ENCODE measurements at regions not wholly inside any gene's neighbourhood (a gene's known extent, or its start where the extent isn't known, plus 50 kb on each side); places are given as distances from the start of the nearest gene placed in this dataset.

DNA sequence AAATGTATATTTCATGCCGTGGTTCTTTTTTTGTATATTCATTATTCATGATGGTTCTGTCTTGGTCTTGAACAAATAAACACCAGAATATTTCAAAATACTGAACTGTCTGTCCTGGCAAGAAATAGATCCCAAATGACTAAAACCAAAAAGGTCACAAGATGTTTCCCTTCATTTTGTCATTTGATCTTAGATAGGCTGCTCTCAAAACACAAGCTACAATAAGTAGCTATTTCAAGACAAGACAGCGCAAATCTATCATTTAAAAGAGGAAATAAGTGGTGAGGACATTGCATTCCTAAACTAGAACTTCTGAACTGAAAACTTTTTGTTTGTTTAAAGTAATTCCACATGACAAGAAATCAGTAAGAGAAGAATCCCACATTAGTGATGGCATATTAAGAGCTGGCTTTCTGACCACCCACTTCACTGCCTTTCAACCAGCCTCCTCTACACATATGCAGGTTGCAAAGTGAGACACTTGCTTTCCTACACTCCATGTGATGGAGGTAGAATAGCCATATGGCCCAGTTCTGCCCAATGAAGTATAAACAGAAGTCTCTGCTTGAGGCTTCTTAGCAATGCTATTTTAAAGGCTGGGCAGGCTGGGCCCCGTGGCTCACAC, 54.4 kb upstream of the CCDC28A start (continued):
- TF ChIP-seq, protein P1, sequence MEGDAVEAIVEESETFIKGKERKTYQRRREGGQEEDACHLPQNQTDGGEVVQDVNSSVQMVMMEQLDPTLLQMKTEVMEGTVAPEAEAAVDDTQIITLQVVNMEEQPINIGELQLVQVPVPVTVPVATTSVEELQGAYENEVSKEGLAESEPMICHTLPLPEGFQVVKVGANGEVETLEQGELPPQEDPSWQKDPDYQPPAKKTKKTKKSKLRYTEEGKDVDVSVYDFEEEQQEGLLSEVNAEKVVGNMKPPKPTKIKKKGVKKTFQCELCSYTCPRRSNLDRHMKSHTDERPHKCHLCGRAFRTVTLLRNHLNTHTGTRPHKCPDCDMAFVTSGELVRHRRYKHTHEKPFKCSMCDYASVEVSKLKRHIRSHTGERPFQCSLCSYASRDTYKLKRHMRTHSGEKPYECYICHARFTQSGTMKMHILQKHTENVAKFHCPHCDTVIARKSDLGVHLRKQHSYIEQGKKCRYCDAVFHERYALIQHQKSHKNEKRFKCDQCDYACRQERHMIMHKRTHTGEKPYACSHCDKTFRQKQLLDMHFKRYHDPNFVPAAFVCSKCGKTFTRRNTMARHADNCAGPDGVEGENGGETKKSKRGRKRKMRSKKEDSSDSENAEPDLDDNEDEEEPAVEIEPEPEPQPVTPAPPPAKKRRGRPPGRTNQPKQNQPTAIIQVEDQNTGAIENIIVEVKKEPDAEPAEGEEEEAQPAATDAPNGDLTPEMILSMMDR (tag by site-specific recombination; IDR thresholded peaks at IDR 0.05) = no peak

DNA sequence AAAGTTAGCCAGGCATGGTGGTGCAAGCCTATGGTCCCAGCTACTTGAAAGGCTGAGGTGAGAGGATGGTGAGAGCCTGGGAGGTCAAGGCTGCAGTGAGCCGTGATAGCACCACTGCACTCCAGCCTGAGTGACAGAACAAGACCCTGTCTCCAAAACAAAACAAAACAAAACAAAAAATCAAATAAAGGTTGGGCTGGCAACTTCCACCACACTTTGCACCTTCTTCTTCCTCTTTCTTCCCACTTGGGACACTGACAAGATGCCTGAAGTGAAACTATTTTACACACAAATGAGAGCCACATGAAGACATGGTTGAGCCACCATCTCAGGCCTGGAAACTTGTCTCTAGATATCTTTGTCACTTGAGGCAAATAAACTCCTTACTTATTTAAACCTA, 53.8 kb upstream of the CCDC28A start:
- H3K4me1 ChIP-seq (ENCODE audit: control insufficient read depth, insufficient read depth, low read length) = 0 out of 2 replicates have a peak, but pooled peaks cover 4% of the 10 kb centered on the region
- ChIA-PET POLR2A (no interaction called here), CTCF (interaction anchor here (1.6 kb wide), 1 partner anchor 27 kb away, joined by 3 read pairs; no protein-coding TSS in a partner anchor)
- no peaks in the 10 kb centered on the region for H3K36me3 ChIP-seq (ENCODE audit: control insufficient read depth in 2 of 2, insufficient read depth in 1 of 2, low read length in 2 of 2)
- H3K4me3 ChIP-seq (ENCODE audit: low read depth, low read length) = no peak overlapping the region
- H3K9me3 ChIP-seq (ENCODE audit: control insufficient read depth, insufficient read depth, low read depth, low read length) = no peaks in the 10 kb centered on the region
- no peak overlapping the region for H3K27ac ChIP-seq (ENCODE audit: extremely low read depth, low read depth, low read length)
- TF ChIP-seq ZIC2 (tag by site-specific recombination; IDR thresholded peaks at IDR 0.05) = no peak
- TF ChIP-seq ZNF223 (tag by site-specific recombination; IDR thresholded peaks at IDR 0.05) = no peak
- TF ChIP-seq ZNF629 (tag by site-specific recombination; IDR thresholded peaks at IDR 0.05) = no peak

DNA sequence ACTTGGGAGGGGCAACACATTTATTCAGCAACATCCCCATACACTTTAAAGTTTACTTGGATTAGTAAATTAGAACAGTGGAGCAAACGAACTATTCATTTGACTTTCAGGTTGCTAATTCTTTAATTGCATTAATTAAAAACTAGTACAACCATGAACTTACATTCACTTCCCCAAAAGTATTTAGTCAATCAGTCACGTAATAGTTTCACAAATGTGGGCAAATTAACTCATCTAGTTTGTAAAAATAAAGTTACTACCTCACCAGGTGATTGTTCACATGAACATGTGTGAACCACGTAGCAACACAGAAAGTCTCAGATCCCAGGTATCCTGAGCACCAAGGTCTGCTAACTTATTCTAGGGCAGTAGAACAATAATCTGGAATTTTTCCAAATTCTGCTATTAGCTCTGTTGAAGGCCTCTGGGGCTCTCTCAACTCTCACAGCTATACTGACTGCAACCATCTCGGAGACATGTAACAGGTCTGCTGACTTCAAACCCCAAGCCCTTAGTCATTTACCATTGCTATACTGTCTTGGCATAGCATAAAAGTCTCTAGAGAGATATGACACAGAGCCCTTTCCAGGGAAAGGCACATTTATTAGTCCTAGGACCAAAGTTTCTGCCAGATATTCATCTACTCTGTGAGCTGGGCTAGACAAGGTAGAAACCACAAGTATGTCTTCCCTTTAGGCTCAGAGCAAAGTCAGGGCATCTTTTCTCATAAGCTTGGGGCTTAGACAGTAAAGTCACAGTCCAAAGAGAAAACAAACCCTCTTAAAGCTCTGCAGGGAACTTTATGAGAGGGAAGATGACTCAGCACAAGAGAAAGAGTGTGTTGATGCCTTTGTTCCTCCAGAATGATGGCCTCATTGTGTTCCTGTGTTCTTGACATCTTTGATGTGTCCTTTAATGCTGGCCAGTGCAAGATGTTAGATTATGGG, 50.9 kb upstream of the CCDC28A start:
- 0 out of 2 replicates have a peak, but pooled peaks cover 4% of the 10 kb centered on the region for H3K4me1 ChIP-seq (ENCODE audit: control insufficient read depth, insufficient read depth, low read length)
- H3K4me3 ChIP-seq (ENCODE audit: low read depth, low read length) = no peak overlapping the region
- ChIA-PET POLR2A (no interaction called here), CTCF (interaction anchor here (0.5 to 1.3 kb wide), 7 partner anchors 17 to 463 kb away, joined by 3 to 8 read pairs (median 3); no protein-coding TSS in a partner anchor)
- no peak overlapping the region for H3K27ac ChIP-seq (ENCODE audit: extremely low read depth, low read depth, low read length)
- no peaks in the 10 kb centered on the region for H3K9me3 ChIP-seq (ENCODE audit: control insufficient read depth, insufficient read depth, low read depth, low read length)
- no peaks in the 10 kb centered on the region for H3K36me3 ChIP-seq (ENCODE audit: control insufficient read depth in 2 of 2, insufficient read depth in 1 of 2, low read length in 2 of 2)
- TF ChIP-seq SP7 (tag by site-specific recombination; IDR thresholded peaks at IDR 0.05) (0 out of 2 replicates have a peak, but pooled peaks have one; percentile 12), ZNF571 (tag by site-specific recombination; IDR thresholded peaks at IDR 0.05) (no peak), PRDM1 (tag by site-specific recombination; IDR thresholded peaks at IDR 0.05) (peak; percentile 59), ZNF133 (tag by site-specific recombination; IDR thresholded peaks at IDR 0.05) (no peak), SCRT2 (tag by site-specific recombination; IDR thresholded peaks at IDR 0.05) (peak; percentile 81), FEZF1 (tag by site-specific recombination; IDR thresholded peaks at IDR 0.05) (no peak), ZBTB17 (tag by site-specific recombination; IDR thresholded peaks at IDR 0.05) (peak; percentile 31; the same call in 1 of the 2 replicates), GLI4 (tag by site-specific recombination; IDR thresholded peaks at IDR 0.05) (no peak), OSR2 (tag by site-specific recombination; IDR thresholded peaks at IDR 0.05) (no peak), ZNF654 (tag by site-specific recombination; IDR thresholded peaks at IDR 0.05; ENCODE audit: low read depth) (no peak), ZNF777 (tag by site-specific recombination; IDR thresholded peaks at IDR 0.05; ENCODE audit: borderline replicate concordance) (no peak), ZNF529 (tag by site-specific recombination; IDR thresholded peaks at IDR 0.05; ENCODE audit: insufficient replicate concordance) (no peak), ZNF701 (tag by site-specific recombination; IDR thresholded peaks at IDR 0.05) (no peak), ZNF16 (tag by site-specific recombination; IDR thresholded peaks at IDR 0.05; ENCODE audit: low read depth) (no peak), ZNF660 (tag by site-specific recombination; IDR thresholded peaks at IDR 0.05) (0 out of 2 replicates have a peak, but pooled peaks have one; percentile 37), GLIS1 (tag by site-specific recombination; IDR thresholded peaks at IDR 0.05) (no peak), ZNF521 (tag by site-specific recombination; IDR thresholded peaks at IDR 0.05) (no peak)
- TF ChIP-seq, protein P2, sequence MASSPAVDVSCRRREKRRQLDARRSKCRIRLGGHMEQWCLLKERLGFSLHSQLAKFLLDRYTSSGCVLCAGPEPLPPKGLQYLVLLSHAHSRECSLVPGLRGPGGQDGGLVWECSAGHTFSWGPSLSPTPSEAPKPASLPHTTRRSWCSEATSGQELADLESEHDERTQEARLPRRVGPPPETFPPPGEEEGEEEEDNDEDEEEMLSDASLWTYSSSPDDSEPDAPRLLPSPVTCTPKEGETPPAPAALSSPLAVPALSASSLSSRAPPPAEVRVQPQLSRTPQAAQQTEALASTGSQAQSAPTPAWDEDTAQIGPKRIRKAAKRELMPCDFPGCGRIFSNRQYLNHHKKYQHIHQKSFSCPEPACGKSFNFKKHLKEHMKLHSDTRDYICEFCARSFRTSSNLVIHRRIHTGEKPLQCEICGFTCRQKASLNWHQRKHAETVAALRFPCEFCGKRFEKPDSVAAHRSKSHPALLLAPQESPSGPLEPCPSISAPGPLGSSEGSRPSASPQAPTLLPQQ (tag by site-specific recombination; IDR thresholded peaks at IDR 0.05) = no peak
- TF ChIP-seq, protein P3, sequence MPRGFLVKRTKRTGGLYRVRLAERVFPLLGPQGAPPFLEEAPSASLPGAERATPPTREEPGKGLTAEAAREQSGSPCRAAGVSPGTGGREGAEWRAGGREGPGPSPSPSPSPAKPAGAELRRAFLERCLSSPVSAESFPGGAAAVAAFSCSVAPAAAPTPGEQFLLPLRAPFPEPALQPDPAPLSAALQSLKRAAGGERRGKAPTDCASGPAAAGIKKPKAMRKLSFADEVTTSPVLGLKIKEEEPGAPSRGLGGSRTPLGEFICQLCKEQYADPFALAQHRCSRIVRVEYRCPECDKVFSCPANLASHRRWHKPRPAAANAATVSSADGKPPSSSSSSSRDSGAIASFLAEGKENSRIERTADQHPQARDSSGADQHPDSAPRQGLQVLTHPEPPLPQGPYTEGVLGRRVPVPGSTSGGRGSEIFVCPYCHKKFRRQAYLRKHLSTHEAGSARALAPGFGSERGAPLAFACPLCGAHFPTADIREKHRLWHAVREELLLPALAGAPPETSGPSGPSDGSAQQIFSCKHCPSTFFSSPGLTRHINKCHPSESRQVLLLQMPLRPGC (tag by site-specific recombination; IDR thresholded peaks at IDR 0.05) = no peak
- TF ChIP-seq, protein P4, sequence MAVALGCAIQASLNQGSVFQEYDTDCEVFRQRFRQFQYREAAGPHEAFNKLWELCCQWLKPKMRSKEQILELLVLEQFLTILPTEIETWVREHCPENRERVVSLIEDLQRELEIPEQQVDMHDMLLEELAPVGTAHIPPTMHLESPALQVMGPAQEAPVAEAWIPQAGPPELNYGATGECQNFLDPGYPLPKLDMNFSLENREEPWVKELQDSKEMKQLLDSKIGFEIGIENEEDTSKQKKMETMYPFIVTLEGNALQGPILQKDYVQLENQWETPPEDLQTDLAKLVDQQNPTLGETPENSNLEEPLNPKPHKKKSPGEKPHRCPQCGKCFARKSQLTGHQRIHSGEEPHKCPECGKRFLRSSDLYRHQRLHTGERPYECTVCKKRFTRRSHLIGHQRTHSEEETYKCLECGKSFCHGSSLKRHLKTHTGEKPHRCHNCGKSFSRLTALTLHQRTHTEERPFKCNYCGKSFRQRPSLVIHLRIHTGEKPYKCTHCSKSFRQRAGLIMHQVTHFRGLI (tag by site-specific recombination; IDR thresholded peaks at IDR 0.05) = no peak

All from HEK293 (cell line).